H1 (cell line): ENCODE measurements at regions not wholly inside any gene's neighbourhood (a gene's known extent, or its start where the extent isn't known, plus 50 kb on each side); places are given as distances from the start of the nearest gene placed in this dataset.

Experiments
- CTCF ChIA-PET: fragments of 300-600 bp; sonication (Branson Sonifier 250); formaldehyde crosslinking; loops from one replicate; lab custom pipeline; 2021; ENCODE audit not compliant: partially characterized antibody; lab: Charles Lee
- POLR2A ChIA-PET: fragments of 300-600 bp; sonication (Branson Sonifier 250); formaldehyde crosslinking; loops from one replicate; lab custom pipeline; 2021; ENCODE audit warnings: inconsistent platforms; ENCODE audit not compliant: partially characterized antibody; lab: Charles Lee
- DNase-seq, 2 experiments: peaks; one replicate each; pipeline versions ENCODE4 v3.0.0 to v3.0.0-alpha.2; 2010 to 2022; ENCODE audit warnings: low spot score in 2 of 2, low read depth in 1 of 2, mixed read lengths in 1 of 2
- FAIRE-seq: peaks from 2 replicates; lab custom pipeline; 2011; peaks lifted over from hg19 to GRCh38; lab: Jason Lieb, UNC
- H2AFZ ChIP-seq: 2 replicates; pipeline ENCODE4 v1.8.1; 2012; ENCODE audit warnings: low read length, inconsistent platforms
- H2AK5ac ChIP-seq: 2 replicates; pipeline ENCODE4 v1.6.1; 2013; ENCODE audit warnings: low read depth, low read length
- H2BK120ac ChIP-seq: replicated peaks from 2 replicates; pipeline ENCODE3; 2013; ENCODE audit warnings: low read depth, low read length, inconsistent platforms
- H2BK12ac ChIP-seq: 2 replicates; pipeline ENCODE4 v1.6.1; 2013; ENCODE audit warnings: low read depth, low read length
- H2BK15ac ChIP-seq: 2 replicates; pipeline ENCODE4 v1.6.1; 2013; ENCODE audit warnings: low read length
- H2BK20ac ChIP-seq: 2 replicates; pipeline ENCODE4 v1.6.1; 2013; ENCODE audit warnings: low read length
- H2BK5ac ChIP-seq: 2 replicates; pipeline ENCODE4 v1.6.1; 2013; ENCODE audit warnings: low read depth, low read length
- H3K14ac ChIP-seq: 2 replicates; pipeline ENCODE4 v1.6.1; 2013; ENCODE audit warnings: inconsistent platforms; ENCODE audit not compliant: insufficient read length
- H3K18ac ChIP-seq: 2 replicates; pipeline ENCODE4 v1.6.1; 2013; ENCODE audit warnings: low read length; ENCODE audit errors: extremely low read depth
- H3K23ac ChIP-seq: 2 replicates; pipeline ENCODE4 v1.6.1; 2013; ENCODE audit warnings: inconsistent platforms; ENCODE audit not compliant: insufficient read length
- H3K23me2 ChIP-seq: 2 replicates; pipeline ENCODE4 v1.6.1; 2013; ENCODE audit warnings: low read depth, low read length
- H3K27ac ChIP-seq: 2 replicates; pipeline ENCODE4 v1.6.1; 2011; ENCODE audit warnings: low read depth, low read length, inconsistent platforms
- H3K27me3 ChIP-seq, 4 experiments: replicated peaks in 1 of 4; 1 replicate in 1 of 4; 2 replicates in 3 of 4; pipeline versions ENCODE4 v1.6.1 to v1.8.1; 2011 to 2013; ENCODE audit warnings: low read length in 3 of 4, mild to moderate bottlenecking in 3 of 4, inconsistent platforms in 2 of 4, mixed read lengths in 2 of 4, moderate library complexity in 1 of 4; ENCODE audit not compliant: control insufficient read depth in 3 of 4, insufficient read depth in 3 of 4; ENCODE audit errors: extremely low read depth in 1 of 4
- H3K36me3 ChIP-seq, 4 experiments: 2 replicates each; pipeline versions ENCODE4 v1.6.1 to v1.8.1; 2011 to 2013; ENCODE audit warnings: mild to moderate bottlenecking in 4 of 4, low read length in 3 of 4, moderate library complexity in 2 of 4, control low read depth in 1 of 4, inconsistent platforms in 1 of 4; ENCODE audit not compliant: insufficient read depth in 4 of 4, control insufficient read depth in 2 of 4
- H3K4ac ChIP-seq: replicated peaks from 2 replicates; pipeline ENCODE3; 2013; ENCODE audit warnings: low read length, low read depth, mixed read lengths, inconsistent platforms; ENCODE audit not compliant: insufficient read length
- H3K4me1 ChIP-seq, 4 experiments: replicated peaks in 1 of 4; 1 replicate in 1 of 4; 2 replicates in 3 of 4; pipeline versions ENCODE4 v1.6.1 to v1.8.1; 2011 to 2013; ENCODE audit warnings: low read length in 3 of 4, inconsistent platforms in 2 of 4, mixed read lengths in 1 of 4; ENCODE audit not compliant: insufficient read depth in 4 of 4, control insufficient read depth in 3 of 4
- H3K4me2 ChIP-seq, 2 experiments: 2 replicates each; pipeline versions ENCODE4 v1.6.1 to v1.8.1; 2011 to 2013; ENCODE audit warnings: low read depth in 2 of 2, low read length in 2 of 2, control low read depth in 1 of 2, inconsistent platforms in 1 of 2, mild to moderate bottlenecking in 1 of 2; ENCODE audit not compliant: insufficient read depth in 1 of 2
- H3K4me3 ChIP-seq, 4 experiments: fragments of 200-600, 300-600 bp in 1 of 4; sonication (generic), shearing (Covaris generic), sonication (Bioruptor Twin) in 1 of 4; 2 replicates each; pipeline versions ENCODE4 v1.5.1 to v1.8.1; 2011 to 2016; ENCODE audit warnings: low read length in 4 of 4, low read depth in 3 of 4, control low read depth in 2 of 4, inconsistent platforms in 2 of 4, mild to moderate bottlenecking in 2 of 4, mixed read lengths in 1 of 4, moderate library complexity in 1 of 4; ENCODE audit not compliant: insufficient read depth in 2 of 4; ENCODE audit errors: extremely low read depth in 1 of 4
- H3K56ac ChIP-seq: replicated peaks from 2 replicates; pipeline ENCODE3; 2013; ENCODE audit warnings: low read depth, mild to moderate bottlenecking, mixed read lengths, low read length, inconsistent platforms; ENCODE audit not compliant: insufficient read length
- H3K79me1 ChIP-seq: 2 replicates; pipeline ENCODE4 v1.6.1; 2013; ENCODE audit warnings: low read depth, low read length, control low read depth
- H3K79me2 ChIP-seq, 2 experiments: 2 replicates each; pipeline versions ENCODE4 v1.6.1 to v1.8.1; 2012 to 2013; ENCODE audit warnings: low read length in 2 of 2, mild to moderate bottlenecking in 2 of 2, inconsistent platforms in 1 of 2; ENCODE audit not compliant: insufficient read depth in 2 of 2, control insufficient read depth in 1 of 2
- H3K9ac ChIP-seq, 4 experiments: replicated peaks in 1 of 4; 1 replicate in 1 of 4; 2 replicates in 3 of 4; pipeline versions ENCODE4 v1.6.1 to v1.8.1; 2011 to 2013; ENCODE audit warnings: low read depth in 3 of 4, low read length in 3 of 4, control low read depth in 2 of 4, mild to moderate bottlenecking in 2 of 4, moderate library complexity in 2 of 4, inconsistent platforms in 1 of 4; ENCODE audit errors: extremely low read depth in 1 of 4
- H3K9me3 ChIP-seq, 2 experiments: 2 replicates each; pipeline versions ENCODE4 v1.6.1 to v1.8.1; 2012 to 2013; ENCODE audit warnings: mild to moderate bottlenecking in 2 of 2, moderate library complexity in 2 of 2, control low read depth in 1 of 2, inconsistent platforms in 1 of 2, low read depth in 1 of 2, low read length in 1 of 2, mixed read lengths in 1 of 2; ENCODE audit not compliant: insufficient read depth in 2 of 2
- H4K20me1 ChIP-seq, 2 experiments: replicated peaks in 1 of 2; 2 replicates each; pipeline versions ENCODE3 to v1.8.1; 2011 to 2013; ENCODE audit warnings: inconsistent platforms in 2 of 2, low read length in 2 of 2, mild to moderate bottlenecking in 1 of 2; ENCODE audit not compliant: insufficient read depth in 2 of 2, control insufficient read depth in 1 of 2
- H4K5ac ChIP-seq: 2 replicates; pipeline ENCODE4 v1.6.1; 2013; ENCODE audit warnings: low read length, low read depth, mixed read lengths, inconsistent platforms; ENCODE audit not compliant: insufficient read length
- H4K8ac ChIP-seq: 2 replicates; pipeline ENCODE4 v1.8.0; 2013; ENCODE audit warnings: mild to moderate bottlenecking, moderate library complexity, low read length, inconsistent platforms; ENCODE audit not compliant: insufficient read depth; ENCODE audit errors: extremely low read depth
- H4K91ac ChIP-seq: replicated peaks from 2 replicates; pipeline ENCODE3; 2013; ENCODE audit warnings: low read length, mixed read lengths, inconsistent platforms; ENCODE audit not compliant: insufficient read length
- GTF2F1 ChIP-seq: IDR thresholded peaks from 2 replicates; pipeline ENCODE4 v1.6.1; 2012; ENCODE audit warnings: low read depth, low read length, improper control_type of control experiment, borderline replicate concordance
- JUND ChIP-seq: IDR thresholded peaks from 2 replicates; pipeline ENCODE4 v1.6.1; 2011; ENCODE audit warnings: mild to moderate bottlenecking, improper control_type of control experiment, low read length
- KDM5A ChIP-seq: fragments of 200-600 bp; IDR thresholded peaks from 2 replicates; pipeline ENCODE4 v1.7.1; 2012; ENCODE audit warnings: mild to moderate bottlenecking, low read length, inconsistent platforms, mixed read lengths
- SP2 ChIP-seq: IDR thresholded peaks from 2 replicates; pipeline ENCODE4 v1.6.1; 2012; ENCODE audit warnings: mild to moderate bottlenecking, low read length, inconsistent platforms
- SUZ12 ChIP-seq: fragments of 200-600 bp; sonication (generic); IDR thresholded peaks from 2 replicates; pipeline ENCODE4 v1.6.1; 2012; ENCODE audit warnings: mild to moderate bottlenecking, inconsistent platforms, low read length, moderate library complexity, mixed read lengths
- WGBS, 2 experiments: shearing (Covaris generic) in 1 of 2; methylation state at CpG; one replicate each; pipeline versions ENCODE4 v1.1.6 to v1.1.7; 2013 to 2015; ENCODE audit warnings: low lambda C conversion rate in 2 of 2, mixed read lengths in 2 of 2, inconsistent platforms in 1 of 2, low coverage in 1 of 2, missing lambda C conversion rate in 1 of 2; ENCODE audit not compliant: insufficient replicate concordance in 2 of 2, insufficient coverage in 1 of 2, insufficient read length in 1 of 2; ENCODE audit errors: extremely low coverage in 1 of 2, missing lambda C conversion rate in 1 of 2; 5-methylcytosine and 5-hydroxymethylcytosine counted together

GRCh38 chr11:24226606-24227005 is 270.2 kb upstream of the LUZP2 start:
- ChIA-PET POLR2A (no interaction called here), CTCF (no interaction called here)
- Histone ChIP-seq H2BK12ac (no peak overlapping the region), H3K56ac (no peak overlapping the region), H3K18ac (no peak overlapping the region), H4K91ac (no peak overlapping the region), H3K4ac (no peak overlapping the region), H4K8ac (no peak overlapping the region), H3K27ac (no peak overlapping the region), H3K23ac (no peak overlapping the region), H4K5ac (no peak overlapping the region), H3K9ac (no peak overlapping the region), H3K23me2 (no peaks in the 10 kb centered on the region), H2BK15ac (no peak overlapping the region), H2BK5ac (no peak overlapping the region), H2BK20ac (no peak overlapping the region), H3K4me3 (no peak overlapping the region), H3K14ac (no peak overlapping the region), H3K27me3 (peaks cover 0 to 1% (median 0%) of the 10 kb centered on the region in 4 experiments; a peak in 1 of 7 replicates), H2AK5ac (no peak overlapping the region), H4K20me1 (no peaks in the 10 kb centered on the region), H3K9me3 (no peaks in the 10 kb centered on the region), H3K4me2 (no peak overlapping the region), H3K79me1 (no peaks in the 10 kb centered on the region), H2AFZ (no peak overlapping the region), H3K4me1 (no peaks in the 10 kb centered on the region), H3K36me3 (no peaks in the 10 kb centered on the region), H2BK120ac (no peak overlapping the region), H3K79me2 (no peaks in the 10 kb centered on the region)
- FAIRE-seq, result no peak
- WGBS, 2 experiments, result 100% methylated on average over 1 of the region's 1 CpG; no CpG with 5 or more reads in 1 of the 2 experiments
- TF ChIP-seq JUND, result no peak
- TF ChIP-seq SP2, result no peak
- no peak for TF ChIP-seq SUZ12
- TF ChIP-seq KDM5A, result no peak
- TF ChIP-seq GTF2F1, result no peak
- no peak for DNase-seq
